Epidermal melanocyte (primary cell): ENCODE measurements at regions not wholly inside any gene's neighbourhood (a gene's known extent, or its start where the extent isn't known, plus 50 kb on each side); places are given as distances from the start of the nearest gene placed in this dataset.
"Not testable (repeated sequence)": the region's sequence is repeated elsewhere in the genome, so short reads cannot be mapped to it uniquely, and the experiment has no call there.

Experiments used
- DNase-seq: peaks from one replicate; pipeline ENCODE4 v3.0.0; 2011; ENCODE audit warnings: low spot score; ENCODE audit not compliant: insufficient read length

- DNase-seq, result no peak
These were observed 83.0 kb upstream of the SLC1A3 start for GRCh38 chr5:36523450-36523849.

DNA sequence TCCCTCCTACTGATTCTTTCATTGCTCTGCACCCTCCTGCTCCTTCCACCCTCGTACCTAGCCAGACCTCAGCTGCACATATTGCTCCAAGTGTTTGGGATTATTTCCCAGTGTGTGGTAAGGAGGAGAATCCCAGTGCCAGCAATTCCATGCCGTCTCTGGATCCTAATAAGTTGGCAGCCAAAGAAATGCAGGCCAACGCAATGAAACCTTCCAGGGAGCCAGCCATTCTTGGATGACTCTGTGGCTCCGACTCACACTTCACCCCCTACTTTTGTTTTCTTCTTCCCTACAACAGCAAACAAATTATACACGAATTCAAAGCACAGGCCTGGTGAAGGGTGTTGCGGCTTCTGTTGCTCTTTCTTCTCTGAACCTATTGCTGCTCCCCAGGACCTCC, 82.5 kb upstream of the SLC1A3 start:
- no peak for DNase-seq

DNA sequence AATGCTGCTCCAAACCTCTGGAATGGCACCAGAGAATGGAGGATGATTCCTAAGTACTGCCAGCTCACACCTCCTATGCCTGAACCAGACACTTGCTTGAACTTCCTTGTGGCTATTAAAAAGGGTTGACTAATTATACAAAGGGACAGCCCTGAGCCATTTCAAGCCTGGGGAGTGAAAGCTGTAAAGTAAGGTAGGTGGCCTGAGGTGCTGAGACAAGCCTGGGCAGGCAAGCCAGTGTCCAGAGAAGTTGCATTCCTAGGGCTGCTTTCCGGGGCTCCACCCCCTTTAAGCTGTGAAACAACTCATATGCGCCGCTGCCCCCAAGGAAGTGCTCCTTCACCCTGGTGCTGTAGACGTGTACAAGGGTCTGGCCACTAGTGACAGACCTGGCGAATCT, 79.9 kb upstream of the SLC1A3 start:
- DNase-seq, result no peak

GRCh38 chr5:36528588-36528987, 77.8 kb upstream of the SLC1A3 start:
- no peak for DNase-seq

GRCh38 chr5:36529142-36529541, 77.3 kb upstream of the SLC1A3 start:
- no peak for DNase-seq

GRCh38 chr5:36530215-36530614, 76.2 kb upstream of the SLC1A3 start:
- DNase-seq, result no peak

DNA sequence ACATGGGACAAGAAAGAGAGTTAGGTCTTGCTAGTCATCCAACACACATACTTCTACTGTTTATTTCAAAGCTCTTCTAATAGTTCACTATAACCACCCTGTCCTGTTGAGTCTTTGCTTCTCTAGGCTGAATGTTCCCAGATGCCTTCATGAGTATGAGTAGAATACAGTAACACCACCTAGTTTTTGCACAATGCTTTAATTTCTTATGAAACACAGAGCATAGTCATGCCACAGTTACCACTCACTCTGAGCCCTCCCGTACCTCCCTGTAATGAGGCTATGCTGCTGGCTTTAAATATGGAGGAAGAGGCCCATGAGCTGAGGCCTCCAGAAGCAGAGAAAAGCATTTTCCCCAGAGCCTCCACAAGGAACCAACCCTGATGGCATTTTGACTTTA, 75.0 kb upstream of the SLC1A3 start:
- DNase-seq, result no peak

GRCh38 chr5:36535378-36535777, 71.0 kb upstream of the SLC1A3 start:
- no peak for DNase-seq

DNA sequence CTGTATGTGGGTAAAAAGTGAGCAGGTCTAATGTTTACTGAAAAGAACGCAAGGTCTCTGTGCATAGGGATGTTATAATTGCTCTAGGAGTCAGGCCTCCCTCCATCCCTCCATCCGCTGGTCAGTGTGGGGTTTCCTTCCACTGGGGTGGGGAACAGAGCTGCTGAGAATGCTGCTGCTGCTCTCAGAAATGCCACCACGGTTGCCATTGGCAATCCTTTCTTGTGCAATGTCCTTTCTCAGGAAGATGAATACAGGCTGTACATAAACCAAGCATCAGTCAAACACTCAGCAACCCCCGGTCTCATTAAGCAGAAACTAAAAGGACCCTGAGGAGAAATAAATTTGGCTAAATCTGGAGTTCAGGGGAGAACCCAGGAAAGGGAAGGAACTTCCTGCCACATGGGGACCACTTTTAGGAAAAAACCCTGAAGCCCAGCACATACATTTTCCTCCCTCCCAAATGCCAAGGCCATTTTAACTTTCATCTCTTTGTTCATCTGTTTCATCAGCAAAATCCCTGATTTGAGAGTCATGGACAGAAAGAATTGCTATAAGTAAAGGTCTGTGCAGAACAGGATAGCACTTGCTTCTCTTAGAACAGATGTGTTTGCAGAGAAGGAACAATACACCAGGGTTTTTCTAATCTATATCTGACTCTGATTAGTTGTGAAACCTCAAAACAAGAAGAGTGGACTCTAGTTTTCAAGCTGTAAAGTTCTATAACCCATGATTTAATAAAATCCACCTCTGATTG, 70.4 kb upstream of the SLC1A3 start:
- DNase-seq, result no peak

DNA sequence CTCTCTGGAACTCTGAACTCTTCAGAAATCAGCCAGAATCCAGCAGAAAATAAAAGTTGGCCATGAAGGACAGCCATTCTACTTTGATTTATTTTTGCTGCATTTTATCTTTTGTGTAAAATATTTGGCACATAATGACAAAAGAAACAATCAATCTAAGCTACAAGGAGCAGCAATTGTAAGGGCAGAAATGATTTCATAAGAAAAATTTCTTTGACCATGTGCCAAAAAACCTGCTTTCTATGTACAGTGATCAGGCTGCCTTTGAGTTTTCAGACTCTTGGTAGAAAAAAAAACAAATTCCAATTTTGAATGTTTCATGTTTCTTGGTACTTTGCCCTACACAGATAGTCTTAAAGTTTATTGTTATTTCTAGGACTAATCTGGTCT, 69.8 kb upstream of the SLC1A3 start:
- DNase-seq, result no peak

- no peak for DNase-seq
These were observed 68.7 kb upstream of the SLC1A3 start for GRCh38 chr5:36537724-36538123.

DNA sequence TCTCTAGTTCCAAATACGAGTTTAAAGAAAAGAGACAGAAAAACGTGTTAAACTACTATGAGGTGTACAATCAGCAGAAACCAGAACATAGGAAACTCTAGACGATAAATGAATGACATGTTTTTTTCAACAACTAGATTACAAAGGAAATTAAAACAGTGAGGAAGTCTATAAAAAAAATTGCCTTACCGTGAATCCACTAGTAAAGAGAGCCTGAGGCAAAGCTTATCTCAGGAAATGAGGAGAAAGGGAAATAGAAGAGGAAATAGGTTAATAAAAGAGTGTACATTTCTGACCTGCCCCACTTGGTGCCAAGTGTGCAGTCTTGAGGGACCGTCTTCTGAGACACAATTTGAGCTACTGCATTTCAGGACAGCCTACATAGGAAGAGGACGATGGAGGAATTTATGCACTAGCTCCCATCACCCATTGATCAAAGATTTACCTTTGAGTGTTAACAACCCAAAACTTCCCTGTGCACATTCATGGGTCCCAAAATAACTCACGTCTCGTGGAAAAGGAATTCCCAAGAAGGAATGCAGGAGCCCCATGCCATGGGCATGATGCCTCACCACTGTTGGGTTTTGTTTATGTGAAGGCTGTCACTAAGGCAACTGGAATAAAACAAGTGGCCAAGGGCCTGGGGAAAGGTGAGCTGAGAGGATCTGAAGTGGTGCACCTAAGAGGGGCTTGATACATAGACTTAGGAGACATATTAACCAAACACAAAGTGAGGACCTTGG, 53.6 kb upstream of the SLC1A3 start:
- DNase-seq, result no peak

DNA sequence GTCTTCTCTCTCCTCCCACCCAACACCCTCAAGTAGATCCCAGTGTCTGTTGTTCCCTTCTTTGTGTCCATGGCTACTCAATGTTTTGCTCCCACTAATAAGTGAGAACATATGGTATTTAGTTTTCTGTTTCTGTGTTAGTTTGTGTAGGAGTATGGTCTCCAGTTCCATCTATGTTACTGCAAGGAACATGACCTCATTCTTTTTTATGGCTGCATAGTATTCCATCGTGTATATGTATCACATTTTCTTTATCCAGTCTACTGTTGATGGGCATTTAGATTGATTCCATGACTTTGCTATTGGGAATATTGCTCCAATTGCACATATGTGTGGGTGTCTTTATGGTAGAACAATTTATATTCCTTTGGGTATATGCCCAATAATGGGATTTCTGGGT, 51.4 kb upstream of the SLC1A3 start:
- not testable (repeated sequence) for DNase-seq
